HK-2 (cell line): ENCODE measurements at regions not wholly inside any gene's neighbourhood (a gene's known extent, or its start where the extent isn't known, plus 50 kb on each side); places are given as distances from the start of the nearest gene placed in this dataset.

Experiments
- DNase-seq: peaks from one replicate; pipeline ENCODE4 v3.0.0-alpha.2; 2018; ENCODE audit not compliant: unreplicated experiment

- no peak for DNase-seq
Measured at GRCh38 chrX:116226665-116227484, 56.3 kb downstream of the AGTR2 start.

GRCh38 chrX:116230130-116230898, 59.8 kb downstream of the AGTR2 start:
- no peak for DNase-seq

- DNase-seq = no peak
Measured at GRCh38 chrX:116232833-116233232, 62.3 kb downstream of the AGTR2 start.

- no peak for DNase-seq
Measured at GRCh38 chrX:116236666-116237065, 66.1 kb downstream of the AGTR2 start.

GRCh38 chrX:116238093-116238492, 67.5 kb downstream of the AGTR2 start:
- DNase-seq = no peak

- DNase-seq = no peak
Measured at GRCh38 chrX:116238567-116239255, 68.2 kb downstream of the AGTR2 start.

- no peak for DNase-seq
Measured at GRCh38 chrX:116239944-116240840, 69.6 kb downstream of the AGTR2 start.

GRCh38 chrX:116241001-116241400, 70.5 kb downstream of the AGTR2 start:
- DNase-seq = no peak

GRCh38 chrX:116243039-116243438, 72.5 kb downstream of the AGTR2 start:
- DNase-seq = no peak

GRCh38 chrX:116246261-116246660, 75.7 kb downstream of the AGTR2 start:
- peak; percentile 10 for DNase-seq

GRCh38 chrX:116267511-116268040, 97.0 kb downstream of the AGTR2 start:
- no peak for DNase-seq

GRCh38 chrX:116272322-116272721, 101.8 kb downstream of the AGTR2 start:
- peak; percentile 56 for DNase-seq

- DNase-seq = no peak
Measured at GRCh38 chrX:116272861-116273260, 102.3 kb downstream of the AGTR2 start.

GRCh38 chrX:116276261-116276660, 105.7 kb downstream of the AGTR2 start:
- DNase-seq = no peak

- no peak for DNase-seq
Measured at GRCh38 chrX:116277351-116278225, 107.0 kb downstream of the AGTR2 start.

GRCh38 chrX:116278826-116279225, 108.3 kb downstream of the AGTR2 start:
- DNase-seq = no peak

GRCh38 chrX:116281106-116281505, 110.6 kb downstream of the AGTR2 start:
- no peak for DNase-seq

- DNase-seq = no peak
Measured at GRCh38 chrX:116282751-116283150, 112.2 kb downstream of the AGTR2 start.

- no peak for DNase-seq
Measured at GRCh38 chrX:116284400-116284799, 113.9 kb downstream of the AGTR2 start.

- no peak for DNase-seq
Measured at GRCh38 chrX:116285501-116285900, 115.0 kb downstream of the AGTR2 start.
